ENCODE measurements at regions not wholly inside any gene's neighbourhood (a gene's known extent, or its start where the extent isn't known, plus 50 kb on each side); places are given as distances from the start of the nearest gene placed in this dataset.

GRCh38 chr14:47746986-47747385, 71.6 kb upstream of the MDGA2 start:
- DNase-seq = no peak

- DNase-seq = no peak
Observed at GRCh38 chr14:47744155-47744554, 68.8 kb upstream of the MDGA2 start.

GRCh38 chr14:47739541-47739940, 64.1 kb upstream of the MDGA2 start:
- DNase-seq = no peak

- no peak for DNase-seq
Observed at GRCh38 chr14:47730296-47730695, 54.9 kb upstream of the MDGA2 start.

All from CD4-positive, alpha-beta T cell treated with Interleukin-12 subunit alpha and Interleukin-12 subunit beta, for 1 hour (primary cell).